Non-pigmented ciliary epithelial cell (primary cell): ENCODE measurements at regions not wholly inside any gene's neighbourhood (a gene's known extent, or its start where the extent isn't known, plus 50 kb on each side); places are given as distances from the start of the nearest gene placed in this dataset.

Source experiments
- DNase-seq: peaks from one replicate; pipeline ENCODE4 v3.0.0-alpha.2; 2010; ENCODE audit warnings: low read depth

GRCh38 chr19:33948651-33949335 lies 152.1 kb downstream of the KCTD15 start:
- DNase-seq, result no peak

GRCh38 chr19:33950091-33950750 lies 153.6 kb downstream of the KCTD15 start:
- no peak for DNase-seq

GRCh38 chr19:33953023-33953422 lies 156.4 kb downstream of the KCTD15 start:
- no peak for DNase-seq

- no peak for DNase-seq
Measured at GRCh38 chr19:33953592-33953991, 156.9 kb downstream of the KCTD15 start.

GRCh38 chr19:33954686-33955085 lies 158.0 kb downstream of the KCTD15 start:
- no peak for DNase-seq

- DNase-seq, result no peak
Measured at GRCh38 chr19:33956941-33957340, 160.3 kb downstream of the KCTD15 start.

GRCh38 chr19:33957804-33958203 lies 161.1 kb downstream of the KCTD15 start:
- no peak for DNase-seq

- DNase-seq, result no peak
Measured at GRCh38 chr19:33960566-33960965, 163.9 kb downstream of the KCTD15 start.

- no peak for DNase-seq
Measured at GRCh38 chr19:33962161-33962560, 165.5 kb downstream of the KCTD15 start.

- no peak for DNase-seq
Measured at GRCh38 chr19:33963514-33963913, 166.8 kb downstream of the KCTD15 start.

- no peak for DNase-seq
Measured at GRCh38 chr19:33971073-33971472, 174.4 kb downstream of the KCTD15 start.

- no peak for DNase-seq
Measured at GRCh38 chr19:33977756-33978685, 181.4 kb downstream of the KCTD15 start.

- no peak for DNase-seq
Measured at GRCh38 chr19:33982706-33983105, 186.0 kb downstream of the KCTD15 start.

- DNase-seq, result no peak
Measured at GRCh38 chr19:33988601-33989000, 183.7 kb upstream of the LSM14A start.

GRCh38 chr19:33997690-33998089 lies 174.6 kb upstream of the LSM14A start:
- no peak for DNase-seq

GRCh38 chr19:33998302-33998701 lies 174.0 kb upstream of the LSM14A start:
- no peak for DNase-seq

GRCh38 chr19:33998739-33999345 lies 173.5 kb upstream of the LSM14A start:
- DNase-seq, result no peak

- DNase-seq, result no peak
Measured at GRCh38 chr19:34017024-34017423, 155.3 kb upstream of the LSM14A start.

GRCh38 chr19:34017601-34018000 lies 154.7 kb upstream of the LSM14A start:
- DNase-seq, result no peak

GRCh38 chr19:34018546-34018945 lies 153.8 kb upstream of the LSM14A start:
- no peak for DNase-seq

- DNase-seq, result no peak
Measured at GRCh38 chr19:34023381-34023780, 148.9 kb upstream of the LSM14A start.

GRCh38 chr19:34033880-34034279 lies 138.4 kb upstream of the LSM14A start:
- DNase-seq, result no peak
